Nephron progenitor cell (in vitro differentiated cells): ENCODE measurements at regions not wholly inside any gene's neighbourhood (a gene's known extent, or its start where the extent isn't known, plus 50 kb on each side); places are given as distances from the start of the nearest gene placed in this dataset.

Experiments
- DNase-seq: peaks from one replicate; pipeline ENCODE4 v3.0.0; 2021
- H3K27ac Mint-ChIP-seq: 2 replicates; pipeline ENCODE4 v1.8.0; 2021; ENCODE audit warnings: mild to moderate bottlenecking, moderate library complexity, mixed read lengths
- H3K27me3 Mint-ChIP-seq: 2 replicates; pipeline ENCODE4 v1.8.0; 2021; ENCODE audit warnings: mild to moderate bottlenecking, low read depth, mixed read lengths; ENCODE audit not compliant: poor library complexity
- H3K36me3 Mint-ChIP-seq: 2 replicates; pipeline ENCODE4 v1.8.0; 2021; ENCODE audit warnings: low read depth, mixed read lengths
- H3K4me1 Mint-ChIP-seq: 2 replicates; pipeline ENCODE4 v1.8.0; 2021; ENCODE audit warnings: mixed read lengths
- H3K4me3 Mint-ChIP-seq: 2 replicates; pipeline ENCODE4 v1.8.0; 2021; ENCODE audit warnings: mild to moderate bottlenecking, moderate library complexity, mixed read lengths
- H3K9me3 Mint-ChIP-seq: 2 replicates; pipeline ENCODE4 v1.8.0; 2021; ENCODE audit warnings: mild to moderate bottlenecking, moderate library complexity, mixed read lengths
- CTCF ChIP-seq: fragments of 200-600 bp; sonication (generic); IDR thresholded peaks from 2 replicates; pipeline ENCODE4 v1.5.0; 2021; ENCODE audit warnings: antibody characterized with exemption

- Mint-ChIP-seq H3K4me3 (no peak overlapping the region), H3K27me3 (peaks cover 8% of the 10 kb centered on the region), H3K4me1 (no peaks in the 10 kb centered on the region), H3K9me3 (peaks cover 6% of the 10 kb centered on the region), H3K27ac (no peak overlapping the region), H3K36me3 (no peaks in the 10 kb centered on the region)
- TF ChIP-seq CTCF = no peak
- no peak for DNase-seq
Measured at GRCh38 chr5:6253281-6253680, 125.1 kb downstream of the MED10 start.

- Mint-ChIP-seq H3K27ac (no peak overlapping the region), H3K4me1 (no peaks in the 10 kb centered on the region), H3K4me3 (no peak overlapping the region), H3K27me3 (peaks cover 8% of the 10 kb centered on the region), H3K36me3 (no peaks in the 10 kb centered on the region), H3K9me3 (peaks cover 4% of the 10 kb centered on the region)
- no peak for TF ChIP-seq CTCF
- DNase-seq = no peak
Measured at GRCh38 chr5:6252581-6252980, 125.8 kb downstream of the MED10 start.

GRCh38 chr5:6251565-6252102 lies 126.7 kb downstream of the MED10 start:
- no peak for DNase-seq
- no peak overlapping the region for H3K4me3 Mint-ChIP-seq

GRCh38 chr5:6250121-6250520 lies 128.2 kb downstream of the MED10 start:
- Mint-ChIP-seq H3K4me1 (no peaks in the 10 kb centered on the region), H3K4me3 (no peak overlapping the region), H3K27ac (no peak overlapping the region), H3K36me3 (no peaks in the 10 kb centered on the region), H3K9me3 (no peaks in the 10 kb centered on the region), H3K27me3 (no peaks in the 10 kb centered on the region)
- no peak for DNase-seq
- TF ChIP-seq CTCF = no peak

More at GRCh38 chr5:6251565-6252102, 126.7 kb downstream of the MED10 start:
- TF ChIP-seq CTCF = no peak
- H3K9me3 Mint-ChIP-seq = no peaks in the 10 kb centered on the region
- no peaks in the 10 kb centered on the region for H3K4me1 Mint-ChIP-seq
- H3K27ac Mint-ChIP-seq = no peak overlapping the region
- H3K27me3 Mint-ChIP-seq = peaks cover 7% of the 10 kb centered on the region
- no peaks in the 10 kb centered on the region for H3K36me3 Mint-ChIP-seq

GRCh38 chr5:6248132-6248531 lies 130.2 kb downstream of the MED10 start:
- no peaks in the 10 kb centered on the region for H3K4me1 Mint-ChIP-seq
- H3K36me3 Mint-ChIP-seq = no peaks in the 10 kb centered on the region
- no peak overlapping the region for H3K4me3 Mint-ChIP-seq
- peaks cover 3% of the 10 kb centered on the region for H3K27me3 Mint-ChIP-seq
- TF ChIP-seq CTCF = no peak
- no peak overlapping the region for H3K27ac Mint-ChIP-seq
- no peak for DNase-seq
- no peaks in the 10 kb centered on the region for H3K9me3 Mint-ChIP-seq

- no peak overlapping the region for H3K27ac Mint-ChIP-seq
- H3K36me3 Mint-ChIP-seq = no peaks in the 10 kb centered on the region
- peaks cover 8% of the 10 kb centered on the region for H3K27me3 Mint-ChIP-seq
- no peak for DNase-seq
- no peak for TF ChIP-seq CTCF
- no peaks in the 10 kb centered on the region for H3K9me3 Mint-ChIP-seq
- H3K4me3 Mint-ChIP-seq = no peak overlapping the region
- no peaks in the 10 kb centered on the region for H3K4me1 Mint-ChIP-seq
Measured at GRCh38 chr5:6246820-6247437, 131.4 kb downstream of the MED10 start.
